ENCODE measurements at regions not wholly inside any gene's neighbourhood (a gene's known extent, or its start where the extent isn't known, plus 50 kb on each side); places are given as distances from the start of the nearest gene placed in this dataset.

DNA sequence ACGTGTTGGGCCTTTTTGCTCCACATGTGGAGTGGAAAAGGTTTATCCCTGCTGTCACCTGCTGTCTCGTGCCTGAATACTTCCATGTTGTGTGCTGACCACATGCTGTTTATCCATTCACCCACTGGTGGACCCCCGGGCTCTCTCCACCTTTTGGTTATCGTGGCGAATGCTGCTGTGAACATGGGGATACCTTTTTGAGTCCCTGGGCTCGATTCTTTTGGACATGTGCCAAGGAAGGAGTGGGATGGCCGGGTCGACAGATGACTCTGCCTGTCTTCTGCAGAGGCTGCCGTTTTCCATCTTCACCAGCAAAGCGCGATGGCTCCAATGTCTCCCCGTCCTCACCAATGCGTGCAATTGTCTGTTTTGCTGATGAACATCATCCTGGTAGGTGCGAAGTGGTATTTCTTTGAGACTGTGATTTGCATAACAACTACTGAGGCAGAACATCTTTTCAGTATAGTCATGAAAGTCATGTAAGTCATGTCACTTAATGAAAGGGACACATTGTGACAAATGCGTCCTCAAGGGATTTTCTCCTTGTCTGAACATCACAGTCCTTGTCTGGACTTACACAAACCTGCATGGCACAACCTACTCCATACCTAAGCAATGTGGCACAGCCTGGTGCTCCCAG is 758.7 kb downstream of the BRD1 start:
- Histone ChIP-seq H3K9me2 (ENCODE audit: insufficient read depth) (no peaks in the 10 kb centered on the region), H3K79me2 (replicated peaks; ENCODE audit: insufficient read depth) (no peaks in the 10 kb centered on the region), H3F3A (replicated peaks; ENCODE audit: low read depth) (no peaks in the 10 kb centered on the region), H3K4me1 (ENCODE audit: insufficient read depth) (no peaks in the 10 kb centered on the region), H2AFZ (no peak overlapping the region), H3K4me2 (no peak overlapping the region), H3K4me3 (no peak overlapping the region), H3K27me3 (ENCODE audit: insufficient read depth) (no peaks in the 10 kb centered on the region), H3K36me3 (ENCODE audit: insufficient read depth) (peaks cover 7% of the 10 kb centered on the region; the same call in 1 of the 2 replicates), H3K27ac (ENCODE audit: low read depth) (no peak overlapping the region), H4K20me1 (replicated peaks; ENCODE audit: insufficient read depth) (no peaks in the 10 kb centered on the region)
- DNase-seq (ENCODE audit: low spot score) (no peak), ATAC-seq (no peak)
- peaks cover 10% of the 10 kb centered on the region for H3K27me3 Mint-ChIP-seq (ENCODE audit: insufficient read depth, low read depth, poor library complexity)
- H3K4me1 Mint-ChIP-seq: peaks cover 15% of the 10 kb centered on the region; the same call in 2 of the 3 replicates
- no peak overlapping the region for H3K4me3 Mint-ChIP-seq
- TF ChIP-seq, protein P1, sequence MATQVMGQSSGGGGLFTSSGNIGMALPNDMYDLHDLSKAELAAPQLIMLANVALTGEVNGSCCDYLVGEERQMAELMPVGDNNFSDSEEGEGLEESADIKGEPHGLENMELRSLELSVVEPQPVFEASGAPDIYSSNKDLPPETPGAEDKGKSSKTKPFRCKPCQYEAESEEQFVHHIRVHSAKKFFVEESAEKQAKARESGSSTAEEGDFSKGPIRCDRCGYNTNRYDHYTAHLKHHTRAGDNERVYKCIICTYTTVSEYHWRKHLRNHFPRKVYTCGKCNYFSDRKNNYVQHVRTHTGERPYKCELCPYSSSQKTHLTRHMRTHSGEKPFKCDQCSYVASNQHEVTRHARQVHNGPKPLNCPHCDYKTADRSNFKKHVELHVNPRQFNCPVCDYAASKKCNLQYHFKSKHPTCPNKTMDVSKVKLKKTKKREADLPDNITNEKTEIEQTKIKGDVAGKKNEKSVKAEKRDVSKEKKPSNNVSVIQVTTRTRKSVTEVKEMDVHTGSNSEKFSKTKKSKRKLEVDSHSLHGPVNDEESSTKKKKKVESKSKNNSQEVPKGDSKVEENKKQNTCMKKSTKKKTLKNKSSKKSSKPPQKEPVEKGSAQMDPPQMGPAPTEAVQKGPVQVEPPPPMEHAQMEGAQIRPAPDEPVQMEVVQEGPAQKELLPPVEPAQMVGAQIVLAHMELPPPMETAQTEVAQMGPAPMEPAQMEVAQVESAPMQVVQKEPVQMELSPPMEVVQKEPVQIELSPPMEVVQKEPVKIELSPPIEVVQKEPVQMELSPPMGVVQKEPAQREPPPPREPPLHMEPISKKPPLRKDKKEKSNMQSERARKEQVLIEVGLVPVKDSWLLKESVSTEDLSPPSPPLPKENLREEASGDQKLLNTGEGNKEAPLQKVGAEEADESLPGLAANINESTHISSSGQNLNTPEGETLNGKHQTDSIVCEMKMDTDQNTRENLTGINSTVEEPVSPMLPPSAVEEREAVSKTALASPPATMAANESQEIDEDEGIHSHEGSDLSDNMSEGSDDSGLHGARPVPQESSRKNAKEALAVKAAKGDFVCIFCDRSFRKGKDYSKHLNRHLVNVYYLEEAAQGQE (IDR thresholded peaks at IDR 0.05; ENCODE audit: unreplicated experiment): no peak
- TF ChIP-seq, protein P2, sequence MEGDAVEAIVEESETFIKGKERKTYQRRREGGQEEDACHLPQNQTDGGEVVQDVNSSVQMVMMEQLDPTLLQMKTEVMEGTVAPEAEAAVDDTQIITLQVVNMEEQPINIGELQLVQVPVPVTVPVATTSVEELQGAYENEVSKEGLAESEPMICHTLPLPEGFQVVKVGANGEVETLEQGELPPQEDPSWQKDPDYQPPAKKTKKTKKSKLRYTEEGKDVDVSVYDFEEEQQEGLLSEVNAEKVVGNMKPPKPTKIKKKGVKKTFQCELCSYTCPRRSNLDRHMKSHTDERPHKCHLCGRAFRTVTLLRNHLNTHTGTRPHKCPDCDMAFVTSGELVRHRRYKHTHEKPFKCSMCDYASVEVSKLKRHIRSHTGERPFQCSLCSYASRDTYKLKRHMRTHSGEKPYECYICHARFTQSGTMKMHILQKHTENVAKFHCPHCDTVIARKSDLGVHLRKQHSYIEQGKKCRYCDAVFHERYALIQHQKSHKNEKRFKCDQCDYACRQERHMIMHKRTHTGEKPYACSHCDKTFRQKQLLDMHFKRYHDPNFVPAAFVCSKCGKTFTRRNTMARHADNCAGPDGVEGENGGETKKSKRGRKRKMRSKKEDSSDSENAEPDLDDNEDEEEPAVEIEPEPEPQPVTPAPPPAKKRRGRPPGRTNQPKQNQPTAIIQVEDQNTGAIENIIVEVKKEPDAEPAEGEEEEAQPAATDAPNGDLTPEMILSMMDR (conservative IDR thresholded peaks at IDR 0.05; ENCODE audit: low read depth in 2 of 2): no peak
- TF ChIP-seq EZH2phosphoT487 (IDR thresholded peaks at IDR 0.05; ENCODE audit: unreplicated experiment): no peak
- TF ChIP-seq, protein P3, sequence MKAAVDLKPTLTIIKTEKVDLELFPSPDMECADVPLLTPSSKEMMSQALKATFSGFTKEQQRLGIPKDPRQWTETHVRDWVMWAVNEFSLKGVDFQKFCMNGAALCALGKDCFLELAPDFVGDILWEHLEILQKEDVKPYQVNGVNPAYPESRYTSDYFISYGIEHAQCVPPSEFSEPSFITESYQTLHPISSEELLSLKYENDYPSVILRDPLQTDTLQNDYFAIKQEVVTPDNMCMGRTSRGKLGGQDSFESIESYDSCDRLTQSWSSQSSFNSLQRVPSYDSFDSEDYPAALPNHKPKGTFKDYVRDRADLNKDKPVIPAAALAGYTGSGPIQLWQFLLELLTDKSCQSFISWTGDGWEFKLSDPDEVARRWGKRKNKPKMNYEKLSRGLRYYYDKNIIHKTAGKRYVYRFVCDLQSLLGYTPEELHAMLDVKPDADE (IDR thresholded peaks at IDR 0.05): no peak
- H3K9me3 Mint-ChIP-seq: no peaks in the 10 kb centered on the region
- H3K27ac Mint-ChIP-seq: no peak overlapping the region
- H3K36me3 Mint-ChIP-seq (ENCODE audit: low read depth): no peaks in the 10 kb centered on the region

DNA sequence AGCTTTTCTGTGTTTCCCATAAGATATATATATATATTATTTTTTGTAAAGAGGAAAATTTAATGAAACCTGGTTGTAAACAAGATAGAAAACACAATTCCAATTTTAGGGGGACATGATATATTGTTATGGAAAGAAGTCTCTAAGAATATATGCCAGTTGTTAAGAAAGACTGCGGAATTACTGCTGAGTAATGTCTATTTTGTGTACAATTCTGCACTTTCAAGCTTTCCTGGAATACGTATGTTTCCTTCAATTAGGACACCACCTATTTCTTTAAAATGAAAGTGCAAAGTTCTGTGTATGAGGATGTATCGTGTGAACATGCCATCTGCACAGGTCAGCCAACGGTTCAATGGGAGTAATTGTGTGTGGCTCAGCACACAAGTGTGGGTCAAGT is 760.2 kb downstream of the BRD1 start:
- Histone ChIP-seq H3K36me3 (ENCODE audit: insufficient read depth) (peaks cover 7% of the 10 kb centered on the region; the same call in 1 of the 2 replicates), H3F3A (replicated peaks; ENCODE audit: low read depth) (no peaks in the 10 kb centered on the region), H3K27me3 (ENCODE audit: insufficient read depth) (no peaks in the 10 kb centered on the region), H3K9me2 (ENCODE audit: insufficient read depth) (no peaks in the 10 kb centered on the region), H3K4me2 (no peak overlapping the region), H3K79me2 (replicated peaks; ENCODE audit: insufficient read depth) (no peaks in the 10 kb centered on the region), H4K20me1 (replicated peaks; ENCODE audit: insufficient read depth) (no peaks in the 10 kb centered on the region), H3K27ac (ENCODE audit: low read depth) (no peak overlapping the region), H3K4me3 (no peak overlapping the region), H3K4me1 (ENCODE audit: insufficient read depth) (no peaks in the 10 kb centered on the region), H2AFZ (no peak overlapping the region)
- Mint-ChIP-seq H3K36me3 (ENCODE audit: low read depth) (no peaks in the 10 kb centered on the region), H3K27ac (no peak overlapping the region), H3K4me3 (no peak overlapping the region), H3K4me1 (peaks cover 29% of the 10 kb centered on the region), H3K9me3 (no peaks in the 10 kb centered on the region), H3K27me3 (ENCODE audit: insufficient read depth, low read depth, poor library complexity) (peaks cover 10% of the 10 kb centered on the region)
- DNase-seq (ENCODE audit: low spot score) (no peak), ATAC-seq (no peak)
- TF ChIP-seq, protein P4, sequence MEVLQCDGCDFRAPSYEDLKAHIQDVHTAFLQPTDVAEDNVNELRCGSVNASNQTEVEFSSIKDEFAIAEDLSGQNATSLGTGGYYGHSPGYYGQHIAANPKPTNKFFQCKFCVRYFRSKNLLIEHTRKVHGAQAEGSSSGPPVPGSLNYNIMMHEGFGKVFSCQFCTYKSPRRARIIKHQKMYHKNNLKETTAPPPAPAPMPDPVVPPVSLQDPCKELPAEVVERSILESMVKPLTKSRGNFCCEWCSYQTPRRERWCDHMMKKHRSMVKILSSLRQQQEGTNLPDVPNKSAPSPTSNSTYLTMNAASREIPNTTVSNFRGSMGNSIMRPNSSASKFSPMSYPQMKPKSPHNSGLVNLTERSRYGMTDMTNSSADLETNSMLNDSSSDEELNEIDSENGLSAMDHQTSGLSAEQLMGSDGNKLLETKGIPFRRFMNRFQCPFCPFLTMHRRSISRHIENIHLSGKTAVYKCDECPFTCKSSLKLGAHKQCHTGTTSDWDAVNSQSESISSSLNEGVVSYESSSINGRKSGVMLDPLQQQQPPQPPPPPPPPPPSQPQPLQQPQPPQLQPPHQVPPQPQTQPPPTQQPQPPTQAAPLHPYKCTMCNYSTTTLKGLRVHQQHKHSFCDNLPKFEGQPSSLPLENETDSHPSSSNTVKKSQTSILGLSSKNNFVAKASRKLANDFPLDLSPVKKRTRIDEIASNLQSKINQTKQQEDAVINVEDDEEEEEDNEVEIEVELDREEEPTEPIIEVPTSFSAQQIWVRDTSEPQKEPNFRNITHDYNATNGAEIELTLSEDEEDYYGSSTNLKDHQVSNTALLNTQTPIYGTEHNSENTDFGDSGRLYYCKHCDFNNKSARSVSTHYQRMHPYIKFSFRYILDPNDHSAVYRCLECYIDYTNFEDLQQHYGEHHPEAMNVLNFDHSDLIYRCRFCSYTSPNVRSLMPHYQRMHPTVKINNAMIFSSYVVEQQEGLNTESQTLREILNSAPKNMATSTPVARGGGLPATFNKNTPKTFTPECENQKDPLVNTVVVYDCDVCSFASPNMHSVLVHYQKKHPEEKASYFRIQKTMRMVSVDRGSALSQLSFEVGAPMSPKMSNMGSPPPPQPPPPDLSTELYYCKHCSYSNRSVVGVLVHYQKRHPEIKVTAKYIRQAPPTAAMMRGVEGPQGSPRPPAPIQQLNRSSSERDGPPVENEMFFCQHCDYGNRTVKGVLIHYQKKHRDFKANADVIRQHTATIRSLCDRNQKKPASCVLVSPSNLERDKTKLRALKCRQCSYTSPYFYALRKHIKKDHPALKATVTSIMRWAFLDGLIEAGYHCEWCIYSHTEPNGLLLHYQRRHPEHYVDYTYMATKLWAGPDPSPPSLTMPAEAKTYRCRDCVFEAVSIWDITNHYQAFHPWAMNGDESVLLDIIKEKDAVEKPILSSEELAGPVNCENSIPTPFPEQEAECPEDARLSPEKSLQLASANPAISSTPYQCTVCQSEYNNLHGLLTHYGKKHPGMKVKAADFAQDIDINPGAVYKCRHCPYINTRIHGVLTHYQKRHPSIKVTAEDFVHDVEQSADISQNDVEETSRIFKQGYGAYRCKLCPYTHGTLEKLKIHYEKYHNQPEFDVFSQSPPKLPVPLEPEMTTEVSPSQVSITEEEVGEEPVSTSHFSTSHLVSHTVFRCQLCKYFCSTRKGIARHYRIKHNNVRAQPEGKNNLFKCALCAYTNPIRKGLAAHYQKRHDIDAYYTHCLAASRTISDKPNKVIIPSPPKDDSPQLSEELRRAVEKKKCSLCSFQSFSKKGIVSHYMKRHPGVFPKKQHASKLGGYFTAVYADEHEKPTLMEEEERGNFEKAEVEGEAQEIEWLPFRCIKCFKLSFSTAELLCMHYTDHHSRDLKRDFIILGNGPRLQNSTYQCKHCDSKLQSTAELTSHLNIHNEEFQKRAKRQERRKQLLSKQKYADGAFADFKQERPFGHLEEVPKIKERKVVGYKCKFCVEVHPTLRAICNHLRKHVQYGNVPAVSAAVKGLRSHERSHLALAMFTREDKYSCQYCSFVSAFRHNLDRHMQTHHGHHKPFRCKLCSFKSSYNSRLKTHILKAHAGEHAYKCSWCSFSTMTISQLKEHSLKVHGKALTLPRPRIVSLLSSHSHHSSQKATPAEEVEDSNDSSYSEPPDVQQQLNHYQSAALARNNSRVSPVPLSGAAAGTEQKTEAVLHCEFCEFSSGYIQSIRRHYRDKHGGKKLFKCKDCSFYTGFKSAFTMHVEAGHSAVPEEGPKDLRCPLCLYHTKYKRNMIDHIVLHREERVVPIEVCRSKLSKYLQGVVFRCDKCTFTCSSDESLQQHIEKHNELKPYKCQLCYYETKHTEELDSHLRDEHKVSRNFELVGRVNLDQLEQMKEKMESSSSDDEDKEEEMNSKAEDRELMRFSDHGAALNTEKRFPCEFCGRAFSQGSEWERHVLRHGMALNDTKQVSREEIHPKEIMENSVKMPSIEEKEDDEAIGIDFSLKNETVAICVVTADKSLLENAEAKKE (CRISPR knock-in tag; IDR thresholded peaks at IDR 0.05): no peak
- TF ChIP-seq ZNF331 (CRISPR knock-in tag; IDR thresholded peaks at IDR 0.05; ENCODE audit: low read depth) (no peak), JUNB (IDR thresholded peaks at IDR 0.05; ENCODE audit: unreplicated experiment) (no peak)

Data from GM23338 (cell line).